ENCODE measurements at regions not wholly inside any gene's neighbourhood (a gene's known extent, or its start where the extent isn't known, plus 50 kb on each side); places are given as distances from the start of the nearest gene placed in this dataset.

DNA sequence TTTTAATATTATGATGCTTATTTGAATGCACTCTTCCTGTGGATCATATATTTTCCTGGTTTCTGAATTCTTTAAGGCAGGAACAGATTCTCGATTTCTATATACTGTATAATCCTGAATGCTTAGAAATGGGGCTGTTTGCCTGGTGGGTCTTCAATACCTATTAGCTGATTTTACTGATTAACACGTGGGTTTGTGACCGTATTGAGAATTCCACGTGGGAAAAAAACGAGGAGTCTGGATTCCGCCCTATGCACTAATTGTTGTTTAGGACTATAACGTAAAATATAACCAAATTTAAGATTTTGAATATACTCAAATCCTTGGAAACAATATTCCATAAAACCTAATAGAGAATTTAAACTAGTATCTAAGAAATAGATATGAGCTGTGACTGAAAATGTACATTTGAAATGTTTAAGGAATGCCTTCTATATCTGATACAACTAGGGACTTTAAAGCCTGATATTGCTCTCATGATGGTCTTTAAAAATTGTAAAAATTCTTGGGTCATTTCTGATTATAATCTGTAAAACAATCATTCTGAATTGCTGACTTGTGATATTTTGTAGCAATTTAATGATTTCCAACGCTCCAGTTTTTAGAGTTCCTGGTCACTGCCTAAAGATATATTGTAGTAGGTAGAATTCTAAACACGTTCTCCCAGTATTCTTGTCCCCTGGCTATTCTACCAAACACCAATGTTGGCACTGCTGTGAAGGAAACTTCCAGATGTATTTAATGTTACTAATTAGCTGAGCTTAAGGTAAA lies 93.6 kb upstream of the NOX3 start:
- TF ChIP-seq, protein P1, sequence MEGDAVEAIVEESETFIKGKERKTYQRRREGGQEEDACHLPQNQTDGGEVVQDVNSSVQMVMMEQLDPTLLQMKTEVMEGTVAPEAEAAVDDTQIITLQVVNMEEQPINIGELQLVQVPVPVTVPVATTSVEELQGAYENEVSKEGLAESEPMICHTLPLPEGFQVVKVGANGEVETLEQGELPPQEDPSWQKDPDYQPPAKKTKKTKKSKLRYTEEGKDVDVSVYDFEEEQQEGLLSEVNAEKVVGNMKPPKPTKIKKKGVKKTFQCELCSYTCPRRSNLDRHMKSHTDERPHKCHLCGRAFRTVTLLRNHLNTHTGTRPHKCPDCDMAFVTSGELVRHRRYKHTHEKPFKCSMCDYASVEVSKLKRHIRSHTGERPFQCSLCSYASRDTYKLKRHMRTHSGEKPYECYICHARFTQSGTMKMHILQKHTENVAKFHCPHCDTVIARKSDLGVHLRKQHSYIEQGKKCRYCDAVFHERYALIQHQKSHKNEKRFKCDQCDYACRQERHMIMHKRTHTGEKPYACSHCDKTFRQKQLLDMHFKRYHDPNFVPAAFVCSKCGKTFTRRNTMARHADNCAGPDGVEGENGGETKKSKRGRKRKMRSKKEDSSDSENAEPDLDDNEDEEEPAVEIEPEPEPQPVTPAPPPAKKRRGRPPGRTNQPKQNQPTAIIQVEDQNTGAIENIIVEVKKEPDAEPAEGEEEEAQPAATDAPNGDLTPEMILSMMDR (IDR thresholded peaks at IDR 0.05), result no peak
- H3K4me1 ChIP-seq (ENCODE audit: control insufficient read depth in 1 of 2, low read depth in 2 of 2), result no peaks in the 10 kb centered on the region

DNA sequence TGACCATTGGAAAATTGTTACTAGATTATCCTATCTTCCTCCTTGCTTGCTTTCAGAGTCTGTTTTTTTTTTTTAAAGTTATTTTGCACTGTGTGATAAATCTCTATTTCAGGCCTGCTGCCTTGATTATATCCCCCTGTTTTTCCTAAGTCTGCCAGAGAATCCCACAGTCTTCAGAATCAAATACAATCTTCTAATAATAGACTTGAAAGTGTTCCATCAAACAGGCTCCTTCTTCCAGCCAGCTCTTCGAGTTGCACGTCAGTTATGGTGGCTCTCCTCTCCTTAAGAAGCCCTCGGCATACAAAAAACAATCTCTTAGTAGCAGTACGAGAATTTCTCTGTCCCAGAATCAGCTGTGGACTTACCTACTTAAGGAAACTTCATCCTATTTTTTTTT lies 92.9 kb upstream of the NOX3 start:
- no peaks in the 10 kb centered on the region for H3K4me1 ChIP-seq (ENCODE audit: control insufficient read depth in 1 of 2, low read depth in 2 of 2)

More for the DNA sequence above, 93.6 kb upstream of the NOX3 start:
- H3K9me3 ChIP-seq, result no peaks in the 10 kb centered on the region
- no peaks in the 10 kb centered on the region for H3K36me3 ChIP-seq
- H3K27ac ChIP-seq, result no peak overlapping the region
- H3K27me3 ChIP-seq (replicated peaks; ENCODE audit: insufficient read depth), result no peaks in the 10 kb centered on the region
- no peak overlapping the region for H3K4me3 ChIP-seq
- DNase-seq (ENCODE audit: low spot score) (no peak), ATAC-seq (ENCODE audit: insufficient number of reproducible peaks, low FRiP score, low read depth) (no peak)

DNA sequence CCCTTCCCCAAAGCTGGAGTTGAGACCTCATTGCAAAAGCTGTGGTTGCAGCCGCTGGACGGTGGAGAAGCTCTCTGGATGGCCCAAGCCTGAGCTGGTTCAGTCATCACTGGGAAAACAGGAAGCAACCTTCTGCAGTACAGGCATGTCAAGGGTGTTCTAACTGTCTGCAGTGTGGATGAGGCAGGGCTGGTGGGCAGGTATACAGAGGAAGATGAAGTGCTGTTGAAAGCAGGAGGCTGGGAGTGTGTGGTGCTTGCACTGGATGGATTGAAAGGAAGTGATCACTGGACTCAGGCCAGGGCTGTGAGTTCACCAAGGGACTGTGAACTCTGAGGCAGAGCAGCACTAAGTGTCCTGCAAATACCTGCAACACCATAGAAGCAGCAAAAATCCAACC lies 89.0 kb upstream of the NOX3 start:
- TF ChIP-seq, protein P1 (IDR thresholded peaks at IDR 0.05), result no peak
- ATAC-seq (ENCODE audit: insufficient number of reproducible peaks, low FRiP score, low read depth) (no peak), DNase-seq (ENCODE audit: low spot score) (no peak)
- no peaks in the 10 kb centered on the region for H3K4me1 ChIP-seq (ENCODE audit: control insufficient read depth in 1 of 2, low read depth in 2 of 2)
- no peak overlapping the region for H3K4me3 ChIP-seq
- no peak overlapping the region for H3K27ac ChIP-seq
- H3K27me3 ChIP-seq (replicated peaks; ENCODE audit: insufficient read depth), result no peaks in the 10 kb centered on the region
- H3K9me3 ChIP-seq, result no peaks in the 10 kb centered on the region
- H3K36me3 ChIP-seq, result no peaks in the 10 kb centered on the region

More for the DNA sequence above, 92.9 kb upstream of the NOX3 start:
- Histone ChIP-seq H3K27me3 (replicated peaks; ENCODE audit: insufficient read depth) (no peaks in the 10 kb centered on the region), H3K4me3 (no peak overlapping the region), H3K9me3 (no peaks in the 10 kb centered on the region), H3K36me3 (no peaks in the 10 kb centered on the region), H3K27ac (no peak overlapping the region)
- TF ChIP-seq, protein P1 (IDR thresholded peaks at IDR 0.05), result no peak
- DNase-seq (ENCODE audit: low spot score) (no peak), ATAC-seq (ENCODE audit: insufficient number of reproducible peaks, low FRiP score, low read depth) (no peak)

DNA sequence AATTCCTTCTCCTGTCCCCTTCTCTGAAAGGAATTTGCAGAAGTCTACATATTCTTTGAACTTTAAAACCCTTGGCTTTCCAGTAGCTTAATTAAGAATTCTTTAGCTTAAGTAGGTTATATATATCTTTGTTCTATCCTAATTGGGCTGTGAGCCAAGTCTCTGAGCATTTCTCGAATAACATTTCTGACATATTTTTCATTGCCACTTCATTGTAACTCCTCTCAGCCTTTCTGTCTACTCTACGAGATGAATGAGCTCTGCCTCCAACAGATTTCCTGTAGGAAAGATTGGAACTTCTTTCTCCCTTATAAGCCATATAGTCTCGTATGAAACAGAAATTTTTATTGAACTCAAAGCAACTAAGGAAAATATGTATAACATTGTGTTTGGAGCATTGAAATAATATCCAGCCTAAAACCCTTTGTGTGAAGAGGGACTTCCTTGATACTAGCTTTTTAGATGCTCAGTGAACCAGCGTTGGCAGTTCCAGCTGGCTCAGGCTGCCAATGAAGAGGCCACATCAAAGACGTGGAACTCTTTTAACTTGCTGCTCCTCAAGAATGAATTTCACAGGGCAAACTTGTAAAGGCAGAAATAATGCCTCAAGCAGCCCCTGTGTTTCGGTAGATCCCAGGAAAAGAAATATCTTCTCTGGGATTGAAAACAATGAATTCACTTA lies 87.7 kb upstream of the NOX3 start:
- DNase-seq (ENCODE audit: low spot score) (no peak), ATAC-seq (ENCODE audit: insufficient number of reproducible peaks, low FRiP score, low read depth) (no peak)
- H3K4me3 ChIP-seq, result no peak overlapping the region

DNA sequence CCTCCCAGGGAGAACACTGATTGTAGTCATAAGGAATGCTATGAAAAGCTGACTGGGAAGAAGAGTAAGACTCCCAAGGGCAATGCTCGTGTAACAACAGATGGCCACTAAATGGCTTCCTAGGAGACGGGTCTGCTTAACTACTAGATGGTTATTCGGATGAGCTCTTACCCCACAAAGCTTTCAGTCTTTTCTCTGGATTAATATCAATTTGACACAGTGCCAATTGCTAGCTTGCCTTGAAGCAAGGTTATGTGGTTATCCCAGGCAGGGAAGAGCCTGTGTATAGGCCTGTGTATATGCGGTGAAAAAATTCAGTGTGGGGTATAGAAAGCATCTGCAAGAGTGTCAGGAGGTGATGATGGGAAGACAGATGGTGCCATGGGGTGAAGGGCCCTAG lies 86.4 kb upstream of the NOX3 start:
- Histone ChIP-seq H3K4me3 (no peak overlapping the region), H3K36me3 (no peaks in the 10 kb centered on the region), H3K27me3 (replicated peaks; ENCODE audit: insufficient read depth) (no peaks in the 10 kb centered on the region), H3K27ac (no peak overlapping the region), H3K9me3 (no peaks in the 10 kb centered on the region), H3K4me1 (ENCODE audit: control insufficient read depth in 1 of 2, low read depth in 2 of 2) (no peaks in the 10 kb centered on the region)
- no peak for ATAC-seq (ENCODE audit: insufficient number of reproducible peaks, low FRiP score, low read depth)
- no peak for DNase-seq (ENCODE audit: low spot score)
- TF ChIP-seq, protein P1 (IDR thresholded peaks at IDR 0.05), result no peak

More for the DNA sequence above, 87.7 kb upstream of the NOX3 start:
- no peaks in the 10 kb centered on the region for H3K27me3 ChIP-seq (replicated peaks; ENCODE audit: insufficient read depth)
- H3K27ac ChIP-seq, result no peak overlapping the region
- H3K4me1 ChIP-seq (ENCODE audit: control insufficient read depth in 1 of 2, low read depth in 2 of 2), result no peaks in the 10 kb centered on the region
- H3K9me3 ChIP-seq, result no peaks in the 10 kb centered on the region
- no peaks in the 10 kb centered on the region for H3K36me3 ChIP-seq
- TF ChIP-seq, protein P1 (IDR thresholded peaks at IDR 0.05), result no peak

Data from thoracic aorta (tissue), 2 donors.